ENCODE measurements at regions not wholly inside any gene's neighbourhood (a gene's known extent, or its start where the extent isn't known, plus 50 kb on each side); places are given as distances from the start of the nearest gene placed in this dataset.

DNA sequence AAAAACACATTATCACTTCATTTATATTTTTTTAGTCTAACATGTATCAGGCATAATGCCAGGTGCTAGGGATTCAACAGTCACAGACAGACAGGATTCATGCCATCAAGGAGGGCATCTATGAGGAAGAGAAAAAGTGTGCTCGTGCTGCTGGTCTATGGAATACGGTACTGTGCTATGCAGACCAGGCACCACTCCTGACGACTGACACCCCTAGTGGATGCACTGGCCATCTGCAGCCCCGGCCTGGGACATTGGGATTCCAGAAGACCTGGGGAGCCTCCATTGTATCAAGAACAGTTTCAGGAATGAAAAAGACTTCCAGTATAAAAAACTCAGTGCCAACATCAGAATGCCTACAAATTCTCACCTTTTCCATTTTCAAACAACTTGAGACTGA, 94.0 kb downstream of the KLF12 start:
- peak; percentile 17 for DNase-seq

GRCh38 chr13:74039667-74040066, 94.5 kb downstream of the KLF12 start:
- no peak for DNase-seq

GRCh38 chr13:74039154-74039553, 95.0 kb downstream of the KLF12 start:
- DNase-seq = no peak

GRCh38 chr13:74037762-74038161, 96.4 kb downstream of the KLF12 start:
- no peak for DNase-seq

GRCh38 chr13:74036373-74036772, 97.8 kb downstream of the KLF12 start:
- no peak for DNase-seq

GRCh38 chr13:74035896-74036295, 98.3 kb downstream of the KLF12 start:
- DNase-seq = no peak

GRCh38 chr13:74032325-74032724, 101.9 kb downstream of the KLF12 start:
- DNase-seq = no peak

- DNase-seq = no peak
Observed at GRCh38 chr13:74027161-74027779, 106.9 kb downstream of the KLF12 start.

DNA sequence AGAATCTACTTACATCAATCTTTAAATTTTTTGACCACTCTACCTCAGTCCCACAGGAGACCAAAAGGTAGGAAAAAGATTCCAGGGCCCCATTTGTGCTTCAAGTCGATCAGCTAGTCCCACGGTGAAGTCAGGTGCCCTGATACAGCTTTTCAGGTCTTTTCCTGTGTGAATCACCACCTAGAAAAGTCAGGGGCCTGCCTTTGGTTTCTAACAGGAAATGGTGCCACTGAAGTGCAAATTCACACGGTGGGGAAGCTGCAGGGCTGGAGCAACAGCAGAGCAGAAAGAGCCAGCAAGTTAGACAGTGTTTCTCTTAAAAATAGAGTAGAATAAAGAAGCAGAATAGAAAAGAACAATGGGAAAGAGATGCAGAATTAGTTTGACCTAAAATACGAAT, 107.5 kb downstream of the KLF12 start:
- DNase-seq = peak; percentile 63

DNA sequence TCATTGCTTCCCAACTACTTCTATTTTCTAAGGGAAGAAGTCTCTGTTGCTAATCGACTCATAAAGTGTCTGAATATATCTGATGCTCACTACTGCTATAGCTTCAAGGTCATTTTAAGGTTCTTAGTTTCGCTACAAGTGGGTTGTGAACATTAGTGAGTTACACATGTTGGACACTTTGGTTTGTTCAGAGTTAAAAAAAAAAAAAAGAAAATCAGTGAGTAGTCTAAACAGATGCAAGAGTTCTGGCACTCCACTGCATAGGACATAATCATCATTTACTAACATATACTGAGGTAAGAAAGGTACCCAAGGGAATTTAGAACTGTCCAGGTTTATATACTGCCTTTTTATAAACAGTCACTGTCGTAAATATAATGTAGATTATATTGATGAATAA, 108.8 kb downstream of the KLF12 start:
- no peak for DNase-seq

- DNase-seq = no peak
Observed at GRCh38 chr13:74024856-74025255, 109.3 kb downstream of the KLF12 start.

DNA sequence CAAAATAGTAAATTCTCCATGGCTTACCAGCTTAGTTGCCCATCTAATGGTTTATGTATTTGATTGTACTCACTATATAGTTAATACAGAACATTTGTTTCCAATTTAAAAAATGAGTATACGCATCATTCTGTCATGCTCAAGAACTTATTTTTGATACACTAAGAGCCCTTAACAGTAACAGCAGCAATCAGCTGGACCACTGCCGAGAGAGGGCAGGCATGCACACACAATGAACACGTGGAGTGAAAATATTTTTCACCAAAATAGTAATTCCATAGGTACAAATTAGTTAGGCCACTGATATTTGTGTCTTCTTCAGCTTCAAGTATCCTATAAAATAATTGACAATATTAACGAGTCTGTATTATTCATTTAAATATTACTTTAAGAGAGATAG, 109.9 kb downstream of the KLF12 start:
- no peak for DNase-seq

- no peak for DNase-seq
Observed at GRCh38 chr13:74023484-74023883, 110.7 kb downstream of the KLF12 start.

DNA sequence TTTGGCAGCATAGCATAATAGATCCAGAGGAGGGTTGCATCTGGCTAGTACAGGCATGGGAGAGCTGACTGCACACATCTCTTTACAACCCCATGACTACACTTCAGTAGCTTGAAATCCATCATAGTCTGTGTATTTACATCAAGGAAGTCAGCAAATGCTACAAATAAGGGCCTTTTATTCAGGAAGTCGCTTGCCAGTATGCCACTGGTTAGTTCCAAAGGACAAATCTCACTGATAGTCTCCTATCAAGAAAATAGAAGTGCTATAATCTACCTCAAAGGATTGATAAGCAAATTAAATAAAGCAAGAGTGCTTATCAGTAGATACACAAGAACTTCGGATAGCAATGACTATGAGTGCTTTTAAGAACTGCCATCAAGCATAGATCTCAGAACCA, 112.7 kb downstream of the KLF12 start:
- no peak for DNase-seq

- DNase-seq = no peak
Observed at GRCh38 chr13:74018062-74018431, 116.2 kb downstream of the KLF12 start.

- no peak for DNase-seq
Observed at GRCh38 chr13:74017301-74018061, 116.7 kb downstream of the KLF12 start.

DNA sequence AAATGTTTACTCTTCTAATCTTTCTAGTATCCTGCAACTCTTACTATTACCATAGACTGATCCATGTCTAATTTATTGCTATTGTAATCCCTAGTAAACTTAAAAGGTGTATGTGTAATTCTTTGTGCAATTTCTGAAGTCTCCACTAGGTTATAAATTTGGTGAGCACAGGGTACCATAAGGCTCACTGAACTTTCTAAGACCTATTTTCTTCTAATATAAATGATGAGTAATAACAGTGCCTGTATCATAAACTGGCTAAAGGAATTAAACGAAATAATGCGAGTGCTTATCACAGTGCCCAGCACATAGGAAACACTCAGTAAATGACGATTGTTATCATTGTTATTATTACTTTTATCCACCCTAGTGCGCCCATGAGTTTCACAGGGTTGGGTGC, 119.1 kb downstream of the KLF12 start:
- no peak for DNase-seq

DNA sequence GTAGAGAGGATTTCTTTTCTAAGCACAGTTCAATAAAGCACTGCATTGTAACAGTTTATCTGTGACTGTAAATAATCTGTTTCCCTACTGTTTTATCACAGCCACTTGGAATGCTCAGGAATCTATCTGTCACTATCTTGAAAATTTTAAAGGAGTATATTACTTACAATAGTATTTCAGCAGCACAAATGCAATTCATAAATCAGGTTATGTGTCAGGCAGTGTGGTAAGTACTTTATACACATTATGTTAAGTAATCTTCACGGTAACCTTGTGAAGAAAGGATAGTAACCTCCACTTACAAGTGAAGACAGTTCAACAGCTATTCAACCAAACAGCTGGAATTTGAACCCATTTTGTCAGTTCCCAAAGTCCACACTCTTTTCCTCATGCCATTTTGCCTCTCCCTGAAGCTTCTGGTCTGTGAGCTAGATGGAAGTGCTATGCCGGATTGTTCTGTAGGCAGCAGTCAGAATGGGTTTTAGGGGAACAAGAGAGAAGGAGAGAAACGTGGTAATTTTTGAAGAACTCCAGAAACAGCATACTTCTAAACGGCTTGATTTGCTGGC, 125.0 kb downstream of the KLF12 start:
- DNase-seq = no peak

- DNase-seq = no peak
Observed at GRCh38 chr13:74006666-74007065, 127.5 kb downstream of the KLF12 start.

DNA sequence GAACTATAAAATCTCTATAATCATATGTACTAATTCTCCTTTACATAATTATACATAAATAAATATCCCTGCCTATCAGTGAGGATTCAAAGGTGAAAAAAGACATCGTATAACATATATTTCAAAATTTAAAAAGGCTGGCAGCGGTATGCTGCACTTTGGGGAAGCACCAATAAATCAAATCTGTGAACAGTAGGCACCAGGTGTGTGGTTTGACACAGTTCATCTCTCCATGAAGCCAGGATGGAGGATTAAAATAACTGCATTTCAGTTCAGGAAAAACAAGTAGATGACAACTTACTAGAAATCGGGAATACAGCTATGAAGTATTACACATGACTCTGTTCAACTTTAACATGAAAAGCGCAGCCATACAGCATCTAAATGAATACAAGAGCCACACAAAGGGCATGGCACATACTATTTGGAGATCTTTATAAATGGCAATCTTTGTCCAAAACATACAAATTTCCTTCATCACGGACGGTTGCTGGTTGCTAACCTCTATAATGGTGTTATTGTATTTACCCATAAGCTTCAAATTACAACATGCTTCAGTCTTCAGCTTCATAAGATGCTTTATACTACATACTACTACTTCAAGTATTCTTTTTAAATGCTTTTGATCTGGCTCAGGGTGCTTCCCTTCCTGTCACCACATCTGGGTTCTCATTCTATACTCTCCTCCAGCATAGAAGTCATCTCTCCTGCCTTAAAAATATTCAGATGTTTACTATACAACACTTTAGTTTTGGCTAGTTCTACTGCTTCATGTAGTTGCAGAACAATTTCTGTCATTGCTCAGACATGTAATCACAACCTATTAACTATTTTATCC, 128.7 kb downstream of the KLF12 start:
- DNase-seq = no peak

DNA sequence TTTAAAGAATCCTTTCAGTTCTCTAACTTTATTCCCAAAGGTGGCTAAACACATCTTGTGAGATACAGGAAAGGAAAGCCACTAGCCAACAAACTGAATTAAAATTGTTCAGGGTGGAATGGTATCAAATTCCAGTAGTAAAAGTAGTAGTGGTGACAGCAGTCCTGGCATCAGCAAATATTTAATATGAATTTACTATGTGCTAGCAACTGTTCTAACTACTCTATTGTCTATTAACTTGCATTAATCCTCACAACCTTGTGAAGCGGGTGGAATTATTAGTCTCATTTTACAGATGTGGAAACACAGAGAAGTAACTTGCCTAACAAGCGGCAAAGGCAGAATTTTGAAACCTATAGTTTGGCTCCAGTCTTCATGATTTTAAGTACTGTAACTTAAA, 130.1 kb downstream of the KLF12 start:
- no peak for DNase-seq

- no peak for DNase-seq
Observed at GRCh38 chr13:74003374-74003773, 130.8 kb downstream of the KLF12 start.

GRCh38 chr13:74000876-74001275, 133.3 kb downstream of the KLF12 start:
- no peak for DNase-seq

DNA sequence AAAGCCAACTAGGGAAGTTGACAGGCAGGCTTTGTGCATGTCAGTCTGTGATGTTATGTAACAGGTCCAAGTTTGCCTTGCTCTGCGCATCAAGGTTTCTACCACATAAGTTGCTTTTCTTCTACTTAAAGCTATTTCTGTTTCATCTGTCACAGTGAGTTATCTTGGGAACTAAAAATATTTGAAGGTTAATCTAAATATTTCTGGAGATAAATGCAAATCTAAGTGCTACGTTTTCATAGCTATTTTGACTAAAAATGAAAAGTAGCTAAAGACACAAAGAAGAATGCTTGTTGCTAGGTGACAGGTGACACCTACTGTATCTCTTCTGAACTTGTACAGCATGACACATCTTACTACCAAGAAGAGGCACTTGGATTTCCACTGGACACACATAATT, 135.6 kb downstream of the KLF12 start:
- no peak for DNase-seq

Data from activated naive CD4-positive, alpha-beta T cell treated with Interleukin-2 at 50 U/mL for 16 hours (primary cell).